Astrocyte (in vitro differentiated cells and primary cell): ENCODE measurements at regions not wholly inside any gene's neighbourhood (a gene's known extent, or its start where the extent isn't known, plus 50 kb on each side); places are given as distances from the start of the nearest gene placed in this dataset.

ENCODE experiments used
- CTCF ChIP-seq: IDR thresholded peaks from 2 replicates; pipeline ENCODE4 v1.5.1; 2011; ENCODE audit warnings: low read depth, mild to moderate bottlenecking, inconsistent platforms, low read length, moderate library complexity; ENCODE audit not compliant: insufficient read depth
- EZH2 ChIP-seq: IDR thresholded peaks from 2 replicates; pipeline ENCODE4 v1.6.1; 2012; ENCODE audit warnings: mild to moderate bottlenecking, low read length, inconsistent platforms; ENCODE audit not compliant: insufficient read depth

- TF ChIP-seq CTCF (no peak), EZH2 (no peak)
Observed at GRCh38 chr12:70033310-70033709, 208.3 kb downstream of the MYRFL start.
